Mucosa of descending colon (tissue), 3 donors: ENCODE measurements at regions not wholly inside any gene's neighbourhood (a gene's known extent, or its start where the extent isn't known, plus 50 kb on each side); places are given as distances from the start of the nearest gene placed in this dataset.

Experiments used
- ATAC-seq: fragments of 200-7000 bp; cut with Tn5 transposase; one replicate; pipeline ENCODE4 v1.9.1; 2020; ENCODE audit warnings: mild to moderate bottlenecking, moderate library complexity
- DNase-seq, 3 donors: peaks; one replicate each; pipeline ENCODE4 v3.0.0-alpha.2; 2020
- H3K36me3 ChIP-seq: fragments of 200-600 bp; one replicate; pipeline ENCODE4 v1.8.0; 2021; ENCODE audit warnings: low read depth, mild to moderate bottlenecking
- H3K4me1 ChIP-seq: fragments of 200-600 bp; one replicate; pipeline ENCODE4 v1.8.0; 2021; ENCODE audit warnings: low read depth, mild to moderate bottlenecking
- H3K4me3 ChIP-seq: fragments of 200-600 bp; one replicate; pipeline ENCODE4 v1.8.0; 2021; ENCODE audit warnings: mild to moderate bottlenecking
- H3K9me3 ChIP-seq: fragments of 200-600 bp; one replicate; pipeline ENCODE4 v1.8.0; 2021; ENCODE audit warnings: mild to moderate bottlenecking
- intact Hi-C, 2 donors: fragments of 100-400 bp; cut with DNase I in 1 of 2; cut with micrococcal nuclease in 1 of 2; formaldehyde crosslinking; loops; one replicate each; pipeline versions ENCODE4 v1.11.0 to v1.11.1; 2022; cut with DNase I, micrococcal nuclease
- TF ChIP-seq, protein P1 (sequence below): fragments of 200-600 bp; IDR thresholded peaks from one replicate; pipeline ENCODE4 v1.8.0; 2022; ENCODE audit warnings: antibody characterized with exemption, mild to moderate bottlenecking
- donor health status: DM: no; HTN: no; CAD: no; lungs with moderate emphysema.
- donor health status: DM: no; HTN: no; CAD: no.
- donor health status: DM: no; HTN: yes; CAD: no.

DNA sequence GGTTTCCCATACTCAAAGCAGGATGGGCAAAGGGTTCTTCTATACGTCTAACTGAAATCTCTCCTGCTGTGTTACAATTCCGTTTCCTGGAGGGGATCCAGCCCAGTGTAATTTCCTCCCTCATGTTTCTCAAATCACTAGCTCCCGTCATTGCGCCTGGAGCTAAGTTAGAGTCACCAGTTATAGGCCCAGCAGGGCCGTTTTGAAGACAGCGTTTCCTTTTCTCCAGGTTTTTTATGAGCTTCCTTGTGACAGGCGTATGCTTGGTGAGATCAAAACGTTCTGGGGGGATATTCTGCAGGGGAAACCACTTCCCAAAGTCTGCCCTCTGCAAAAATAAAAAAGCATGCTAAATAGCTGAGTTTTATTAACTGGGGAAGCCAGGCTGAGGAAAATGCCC is 53.0 kb upstream of the WWC1 start:
- no peak overlapping the region for H3K4me3 ChIP-seq
- H3K9me3 ChIP-seq, result no peaks in the 10 kb centered on the region
- peaks cover 2% of the 10 kb centered on the region for H3K4me1 ChIP-seq
- H3K36me3 ChIP-seq, result no peaks in the 10 kb centered on the region
- DNase-seq, result no peak
- peak; percentile 54 for ATAC-seq
- TF ChIP-seq, protein P1, sequence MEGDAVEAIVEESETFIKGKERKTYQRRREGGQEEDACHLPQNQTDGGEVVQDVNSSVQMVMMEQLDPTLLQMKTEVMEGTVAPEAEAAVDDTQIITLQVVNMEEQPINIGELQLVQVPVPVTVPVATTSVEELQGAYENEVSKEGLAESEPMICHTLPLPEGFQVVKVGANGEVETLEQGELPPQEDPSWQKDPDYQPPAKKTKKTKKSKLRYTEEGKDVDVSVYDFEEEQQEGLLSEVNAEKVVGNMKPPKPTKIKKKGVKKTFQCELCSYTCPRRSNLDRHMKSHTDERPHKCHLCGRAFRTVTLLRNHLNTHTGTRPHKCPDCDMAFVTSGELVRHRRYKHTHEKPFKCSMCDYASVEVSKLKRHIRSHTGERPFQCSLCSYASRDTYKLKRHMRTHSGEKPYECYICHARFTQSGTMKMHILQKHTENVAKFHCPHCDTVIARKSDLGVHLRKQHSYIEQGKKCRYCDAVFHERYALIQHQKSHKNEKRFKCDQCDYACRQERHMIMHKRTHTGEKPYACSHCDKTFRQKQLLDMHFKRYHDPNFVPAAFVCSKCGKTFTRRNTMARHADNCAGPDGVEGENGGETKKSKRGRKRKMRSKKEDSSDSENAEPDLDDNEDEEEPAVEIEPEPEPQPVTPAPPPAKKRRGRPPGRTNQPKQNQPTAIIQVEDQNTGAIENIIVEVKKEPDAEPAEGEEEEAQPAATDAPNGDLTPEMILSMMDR, result no peak
- intact Hi-C loops, result no loop called here

DNA sequence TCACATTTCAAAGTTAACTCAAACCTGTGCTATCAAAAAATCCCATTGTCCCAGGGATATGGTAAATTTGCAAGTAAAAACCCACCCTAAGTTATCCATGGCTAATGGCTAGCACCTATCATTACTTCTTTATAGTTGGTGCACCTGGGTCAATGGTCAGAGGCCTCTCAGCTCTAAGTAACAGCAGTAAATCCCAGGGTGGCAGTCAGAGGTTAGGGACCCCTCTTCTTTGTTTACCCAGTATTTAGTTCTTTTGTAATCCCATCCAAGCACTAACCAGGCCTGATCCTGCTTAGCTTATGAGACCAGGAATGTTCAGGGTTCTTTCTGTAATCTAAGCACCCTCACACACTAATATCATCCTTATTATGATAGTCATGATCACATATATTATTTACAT is 52.1 kb upstream of the WWC1 start:
- Histone ChIP-seq H3K9me3 (no peaks in the 10 kb centered on the region), H3K4me1 (peaks cover 2% of the 10 kb centered on the region), H3K4me3 (no peak overlapping the region), H3K36me3 (no peaks in the 10 kb centered on the region)
- ATAC-seq (no peak), DNase-seq (no peak)
- TF ChIP-seq, protein P1, result no peak
- intact Hi-C loops, result no loop called here
